A673 (cell line): ENCODE measurements at regions not wholly inside any gene's neighbourhood (a gene's known extent, or its start where the extent isn't known, plus 50 kb on each side); places are given as distances from the start of the nearest gene placed in this dataset.
A peak's percentile ranks its signal among the peaks of the same experiment; 100 is the strongest.

Experiments
- BruUV-seq: library from RNA; stranded (reverse); fragments of 400-500 nt; replicated peaks from 2 replicates; lab custom pipeline; 2021; lab: Mats Ljungman, UMichigan
- CTCF ChIA-PET: fragments of 300-600 bp; sonication (Branson Sonifier 250); formaldehyde crosslinking; loops from one replicate; lab custom pipeline; 2022; ENCODE audit warnings: antibody characterized with exemption; lab: Charles Lee
- POLR2A ChIA-PET: fragments of 300-600 bp; sonication (Branson Sonifier 250); formaldehyde crosslinking; loops from one replicate; lab custom pipeline; 2022; ENCODE audit warnings: antibody characterized with exemption; ENCODE audit not compliant: low non-redundant PET; lab: Charles Lee
- DNase-seq: peaks from one replicate; pipeline ENCODE4 v3.0.0-alpha.2; 2015; ENCODE audit warnings: low spot score
- H3K27ac ChIP-seq: fragments of 200-600 bp; sonication (generic); 2 replicates; pipeline ENCODE4 v1.5.1; 2016; ENCODE audit warnings: mixed run types, low read depth, mild to moderate bottlenecking, mixed read lengths, antibody characterized with exemption, low read length; ENCODE audit not compliant: poor library complexity, severe bottlenecking
- H3K27me3 ChIP-seq: fragments of 200-600 bp; sonication (generic); replicated peaks from 2 replicates; pipeline ENCODE4 v1.6.1; 2017; ENCODE audit warnings: mixed run types, low read depth, mild to moderate bottlenecking, mixed read lengths, antibody characterized with exemption, low read length; ENCODE audit not compliant: insufficient read depth, poor library complexity
- H3K36me3 ChIP-seq: fragments of 200-600 bp; sonication (generic); 2 replicates; pipeline ENCODE4 v1.6.1; 2016; ENCODE audit warnings: mixed run types, mild to moderate bottlenecking, mixed read lengths, antibody characterized with exemption, low read length; ENCODE audit not compliant: insufficient read depth, poor library complexity, severe bottlenecking
- H3K4me1 ChIP-seq: fragments of 200-600 bp; sonication (generic); 2 replicates; pipeline ENCODE4 v1.6.1; 2017; ENCODE audit warnings: mixed run types, mild to moderate bottlenecking, mixed read lengths, antibody characterized with exemption, low read length; ENCODE audit not compliant: insufficient read depth, poor library complexity, severe bottlenecking
- H3K4me3 ChIP-seq: fragments of 200-600 bp; sonication (generic); 2 replicates; pipeline ENCODE4 v1.5.1; 2016; ENCODE audit warnings: low read depth, mixed run types, mild to moderate bottlenecking, mixed read lengths, low read length; ENCODE audit not compliant: poor library complexity, severe bottlenecking
- H3K9me3 ChIP-seq: fragments of 200-600 bp; sonication (generic); 2 replicates; pipeline ENCODE4 v1.6.1; 2016; ENCODE audit warnings: mixed run types, low read depth, mild to moderate bottlenecking, mixed read lengths, antibody characterized with exemption, low read length; ENCODE audit not compliant: poor library complexity, severe bottlenecking
- EZH2 ChIP-seq: fragments of 200-600 bp; sonication (generic); IDR thresholded peaks from 2 replicates; pipeline ENCODE4 v1.6.1; 2017; ENCODE audit warnings: borderline replicate concordance, low read depth, mild to moderate bottlenecking, mixed read lengths, antibody characterized with exemption, low read length; ENCODE audit not compliant: poor library complexity, severe bottlenecking
- intact Hi-C: fragments of 100-400 bp; cut with micrococcal nuclease; formaldehyde crosslinking; loops from one replicate; pipeline ENCODE4 v1.10.0; 2022; ENCODE audit not compliant: unreplicated experiment
- TF ChIP-seq, protein P1 (sequence below): fragments of 300-800, 200-600 bp; sonication (generic); conservative IDR thresholded peaks from 2 replicates; pipeline ENCODE4 v1.5.1; 2017; ENCODE audit warnings: low read depth, mild to moderate bottlenecking, antibody characterized with exemption, low read length, moderate library complexity, mixed read lengths

DNA sequence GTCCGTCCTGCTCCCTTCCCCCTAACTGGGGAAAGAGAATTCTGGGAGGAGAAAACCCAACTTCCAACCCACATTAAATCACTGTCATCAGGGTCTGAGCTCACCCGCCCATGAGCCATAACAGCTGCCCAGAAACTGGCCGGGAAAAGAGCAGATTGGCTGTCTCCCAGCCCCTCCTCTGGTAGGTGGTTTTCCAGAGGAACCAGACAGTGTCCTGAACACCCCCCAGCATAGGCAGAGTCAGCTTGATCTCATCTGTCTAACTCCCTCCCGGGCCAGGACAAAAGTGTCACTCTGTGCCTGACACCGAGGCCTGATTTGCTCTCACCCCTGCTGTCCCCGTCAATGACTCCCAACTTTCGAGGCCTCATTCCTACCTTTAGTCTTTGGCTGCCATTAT, 197.0 kb downstream of the AXIN2 start:
- DNase-seq, result peak; percentile 29
- CTCF ChIA-PET, result no interaction called here
- POLR2A ChIA-PET, result interaction anchor here (0.7 kb wide), 1 partner anchor 415 kb away, joined by 5 read pairs; no protein-coding TSS in a partner anchor
- no TSS peak for BruUV-seq
- intact Hi-C loops, result no loop called here
- Histone ChIP-seq H3K36me3 (no peaks in the 10 kb centered on the region), H3K4me1 (peaks cover 29% of the 10 kb centered on the region), H3K27me3 (no peaks in the 10 kb centered on the region), H3K27ac (peak overlapping the region; percentile 87), H3K4me3 (no peak overlapping the region), H3K9me3 (peaks cover 4% of the 10 kb centered on the region)
- TF ChIP-seq EZH2, result no peak
- TF ChIP-seq, protein P1, sequence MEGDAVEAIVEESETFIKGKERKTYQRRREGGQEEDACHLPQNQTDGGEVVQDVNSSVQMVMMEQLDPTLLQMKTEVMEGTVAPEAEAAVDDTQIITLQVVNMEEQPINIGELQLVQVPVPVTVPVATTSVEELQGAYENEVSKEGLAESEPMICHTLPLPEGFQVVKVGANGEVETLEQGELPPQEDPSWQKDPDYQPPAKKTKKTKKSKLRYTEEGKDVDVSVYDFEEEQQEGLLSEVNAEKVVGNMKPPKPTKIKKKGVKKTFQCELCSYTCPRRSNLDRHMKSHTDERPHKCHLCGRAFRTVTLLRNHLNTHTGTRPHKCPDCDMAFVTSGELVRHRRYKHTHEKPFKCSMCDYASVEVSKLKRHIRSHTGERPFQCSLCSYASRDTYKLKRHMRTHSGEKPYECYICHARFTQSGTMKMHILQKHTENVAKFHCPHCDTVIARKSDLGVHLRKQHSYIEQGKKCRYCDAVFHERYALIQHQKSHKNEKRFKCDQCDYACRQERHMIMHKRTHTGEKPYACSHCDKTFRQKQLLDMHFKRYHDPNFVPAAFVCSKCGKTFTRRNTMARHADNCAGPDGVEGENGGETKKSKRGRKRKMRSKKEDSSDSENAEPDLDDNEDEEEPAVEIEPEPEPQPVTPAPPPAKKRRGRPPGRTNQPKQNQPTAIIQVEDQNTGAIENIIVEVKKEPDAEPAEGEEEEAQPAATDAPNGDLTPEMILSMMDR, result no peak

DNA sequence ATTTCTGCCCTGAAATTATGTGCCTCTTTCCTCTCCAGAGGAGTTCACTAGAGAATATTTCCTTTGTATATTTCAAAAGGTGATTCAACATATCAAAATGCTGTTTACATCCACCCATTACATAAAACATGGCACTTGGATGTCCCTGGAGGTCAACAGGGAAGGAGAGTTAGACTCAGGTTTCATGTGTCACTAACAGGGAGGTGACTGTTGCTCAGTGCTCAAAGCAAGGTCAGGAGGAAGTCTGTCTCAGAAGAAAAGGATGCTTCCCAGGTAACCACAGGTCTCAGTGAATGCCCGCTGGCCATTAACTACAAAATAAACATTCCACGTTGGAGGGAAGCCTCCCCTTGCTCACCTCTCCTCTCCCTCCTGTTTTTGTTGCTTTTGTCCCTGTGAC, 198.6 kb downstream of the AXIN2 start:
- H3K36me3 ChIP-seq, result no peaks in the 10 kb centered on the region
- H3K4me3 ChIP-seq, result no peak overlapping the region
- no peak for DNase-seq
- POLR2A ChIA-PET, result no interaction called here
- peaks cover 29% of the 10 kb centered on the region for H3K4me1 ChIP-seq
- H3K27me3 ChIP-seq, result no peaks in the 10 kb centered on the region
- no peak overlapping the region for H3K27ac ChIP-seq
- no peak for TF ChIP-seq EZH2
- TF ChIP-seq, protein P1, result no peak
- CTCF ChIA-PET, result no interaction called here
- peaks cover 4% of the 10 kb centered on the region for H3K9me3 ChIP-seq
- intact Hi-C loops, result no loop called here
- BruUV-seq, result no TSS peak

DNA sequence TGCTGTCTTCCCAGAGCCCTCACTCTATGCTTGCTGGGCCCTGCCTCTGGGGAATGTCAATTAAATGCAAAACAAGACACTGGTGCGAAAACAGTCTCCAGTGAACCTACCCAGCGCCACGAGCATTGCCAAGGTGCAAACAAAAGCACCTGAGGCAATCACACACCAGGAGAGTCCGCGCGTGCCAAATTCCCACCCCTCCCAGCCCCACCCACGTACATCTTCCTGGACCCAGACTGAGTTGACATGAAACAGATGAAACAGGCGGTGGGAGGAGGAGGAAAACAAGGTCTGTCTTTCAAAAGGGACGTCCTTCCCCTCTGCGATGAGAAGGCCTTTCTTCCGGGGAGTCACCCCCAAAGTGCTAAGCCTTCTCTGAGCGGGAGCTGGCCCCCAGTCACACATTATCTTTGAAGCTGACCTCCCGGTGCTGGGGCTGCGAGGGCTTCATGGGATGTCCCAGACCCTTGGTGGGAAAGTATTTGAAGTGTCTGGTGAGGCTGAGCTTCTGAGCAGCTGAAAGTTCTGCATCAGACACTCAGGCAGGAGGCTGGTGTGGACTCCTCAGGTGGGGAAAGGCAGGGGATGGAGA, 200.4 kb downstream of the AXIN2 start:
- POLR2A ChIA-PET, result no interaction called here
- Histone ChIP-seq H3K4me1 (peaks cover 17% of the 10 kb centered on the region), H3K9me3 (peaks cover 4% of the 10 kb centered on the region), H3K36me3 (no peaks in the 10 kb centered on the region), H3K4me3 (no peak overlapping the region), H3K27me3 (no peaks in the 10 kb centered on the region), H3K27ac (no peak overlapping the region)
- DNase-seq, result no peak
- BruUV-seq, result no TSS peak
- CTCF ChIA-PET, result no interaction called here
- intact Hi-C loops, result no loop called here
- TF ChIP-seq, protein P1, result no peak
- TF ChIP-seq EZH2, result no peak
